Fibroblast of villous mesenchyme (primary cell): ENCODE measurements at regions not wholly inside any gene's neighbourhood (a gene's known extent, or its start where the extent isn't known, plus 50 kb on each side); places are given as distances from the start of the nearest gene placed in this dataset.
A peak's percentile ranks its signal among the peaks of the same experiment; 100 is the strongest.
"Not testable (repeated sequence)": the region's sequence is repeated elsewhere in the genome, so short reads cannot be mapped to it uniquely, and the experiment has no call there.

Source experiments
- DNase-seq: peaks from one replicate; pipeline ENCODE4 v3.0.0-alpha.2; 2010; ENCODE audit warnings: low read depth
- H3K4me3 ChIP-seq: 2 replicates; pipeline ENCODE4 v1.5.1; 2011; ENCODE audit warnings: low read depth, mild to moderate bottlenecking, low read length
- TF ChIP-seq, protein P1 (sequence below): IDR thresholded peaks from 2 replicates; pipeline ENCODE4 v1.5.1; 2012; ENCODE audit warnings: low read depth, mild to moderate bottlenecking, low read length; ENCODE audit not compliant: insufficient read depth

DNA sequence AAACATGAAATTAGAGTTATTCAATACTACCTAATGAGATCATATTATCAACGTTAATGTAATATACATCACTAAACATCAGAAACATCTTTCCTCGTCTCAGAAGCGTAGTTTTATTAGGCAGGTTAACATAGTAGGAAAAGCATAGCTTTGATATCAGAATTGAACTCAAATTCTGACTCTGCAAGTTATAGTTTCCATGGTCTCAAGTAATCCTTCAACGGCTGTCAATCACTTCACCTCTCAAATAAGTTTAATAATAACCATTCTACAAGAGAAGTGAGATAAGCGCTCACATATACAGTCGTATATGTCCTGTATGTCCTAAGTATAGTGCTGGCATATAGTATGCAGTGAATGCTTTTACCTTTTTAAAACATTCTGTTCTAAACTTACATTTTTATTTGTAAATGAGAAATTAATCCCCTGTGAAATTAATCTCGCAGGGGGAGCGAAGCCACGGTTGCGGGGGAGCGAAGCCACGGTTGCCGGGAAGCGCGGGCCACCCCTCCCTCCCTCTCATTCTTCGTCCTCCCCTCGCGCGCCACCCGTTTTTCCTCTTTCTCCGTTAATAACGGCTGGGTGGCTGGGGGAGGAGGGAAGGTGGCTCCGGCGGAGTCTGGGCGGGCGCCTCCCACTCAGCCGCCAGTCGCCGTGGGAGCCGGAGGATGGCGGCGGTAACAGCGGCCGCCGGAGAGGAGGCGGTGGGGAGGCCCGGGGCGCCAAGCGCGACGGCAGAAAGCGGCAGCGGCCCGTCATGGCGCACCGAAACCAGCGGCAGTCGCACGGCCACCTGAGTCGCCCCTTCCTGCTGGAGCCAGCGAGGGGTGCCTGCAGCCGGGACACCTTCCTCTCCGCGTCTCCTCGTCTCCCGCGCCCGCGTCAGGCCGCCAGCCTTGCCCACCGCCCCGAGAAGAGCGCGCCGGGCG, 163.8 kb downstream of the KBTBD2 start:
- peak; percentile 47 for DNase-seq

GRCh38 chr7:32722837-32723236, 168.7 kb downstream of the KBTBD2 start:
- not testable (repeated sequence) for H3K4me3 ChIP-seq, DNase-seq

More for the DNA sequence above, 163.8 kb downstream of the KBTBD2 start:
- peak overlapping the region; percentile 69 for H3K4me3 ChIP-seq

- TF ChIP-seq, protein P1, sequence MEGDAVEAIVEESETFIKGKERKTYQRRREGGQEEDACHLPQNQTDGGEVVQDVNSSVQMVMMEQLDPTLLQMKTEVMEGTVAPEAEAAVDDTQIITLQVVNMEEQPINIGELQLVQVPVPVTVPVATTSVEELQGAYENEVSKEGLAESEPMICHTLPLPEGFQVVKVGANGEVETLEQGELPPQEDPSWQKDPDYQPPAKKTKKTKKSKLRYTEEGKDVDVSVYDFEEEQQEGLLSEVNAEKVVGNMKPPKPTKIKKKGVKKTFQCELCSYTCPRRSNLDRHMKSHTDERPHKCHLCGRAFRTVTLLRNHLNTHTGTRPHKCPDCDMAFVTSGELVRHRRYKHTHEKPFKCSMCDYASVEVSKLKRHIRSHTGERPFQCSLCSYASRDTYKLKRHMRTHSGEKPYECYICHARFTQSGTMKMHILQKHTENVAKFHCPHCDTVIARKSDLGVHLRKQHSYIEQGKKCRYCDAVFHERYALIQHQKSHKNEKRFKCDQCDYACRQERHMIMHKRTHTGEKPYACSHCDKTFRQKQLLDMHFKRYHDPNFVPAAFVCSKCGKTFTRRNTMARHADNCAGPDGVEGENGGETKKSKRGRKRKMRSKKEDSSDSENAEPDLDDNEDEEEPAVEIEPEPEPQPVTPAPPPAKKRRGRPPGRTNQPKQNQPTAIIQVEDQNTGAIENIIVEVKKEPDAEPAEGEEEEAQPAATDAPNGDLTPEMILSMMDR: no peak
- DNase-seq: no peak
- no peak overlapping the region for H3K4me3 ChIP-seq
These were observed 197.4 kb downstream of the KBTBD2 start for GRCh38 chr7:32694182-32694581.

- peak; percentile 57 for DNase-seq
- H3K4me3 ChIP-seq: not testable (repeated sequence)
These were observed 196.9 kb downstream of the AVL9 start for GRCh38 chr7:32691965-32692815.

- not testable (repeated sequence) for H3K4me3 ChIP-seq
These were observed 192.8 kb downstream of the AVL9 start for GRCh38 chr7:32688092-32688491.

GRCh38 chr7:32681174-32681518, 185.9 kb downstream of the AVL9 start:
- TF ChIP-seq, protein P1: no peak
- no peak overlapping the region for H3K4me3 ChIP-seq
- DNase-seq: no peak

More at GRCh38 chr7:32688092-32688491, 192.8 kb downstream of the AVL9 start:
- not testable (repeated sequence) for DNase-seq

DNA sequence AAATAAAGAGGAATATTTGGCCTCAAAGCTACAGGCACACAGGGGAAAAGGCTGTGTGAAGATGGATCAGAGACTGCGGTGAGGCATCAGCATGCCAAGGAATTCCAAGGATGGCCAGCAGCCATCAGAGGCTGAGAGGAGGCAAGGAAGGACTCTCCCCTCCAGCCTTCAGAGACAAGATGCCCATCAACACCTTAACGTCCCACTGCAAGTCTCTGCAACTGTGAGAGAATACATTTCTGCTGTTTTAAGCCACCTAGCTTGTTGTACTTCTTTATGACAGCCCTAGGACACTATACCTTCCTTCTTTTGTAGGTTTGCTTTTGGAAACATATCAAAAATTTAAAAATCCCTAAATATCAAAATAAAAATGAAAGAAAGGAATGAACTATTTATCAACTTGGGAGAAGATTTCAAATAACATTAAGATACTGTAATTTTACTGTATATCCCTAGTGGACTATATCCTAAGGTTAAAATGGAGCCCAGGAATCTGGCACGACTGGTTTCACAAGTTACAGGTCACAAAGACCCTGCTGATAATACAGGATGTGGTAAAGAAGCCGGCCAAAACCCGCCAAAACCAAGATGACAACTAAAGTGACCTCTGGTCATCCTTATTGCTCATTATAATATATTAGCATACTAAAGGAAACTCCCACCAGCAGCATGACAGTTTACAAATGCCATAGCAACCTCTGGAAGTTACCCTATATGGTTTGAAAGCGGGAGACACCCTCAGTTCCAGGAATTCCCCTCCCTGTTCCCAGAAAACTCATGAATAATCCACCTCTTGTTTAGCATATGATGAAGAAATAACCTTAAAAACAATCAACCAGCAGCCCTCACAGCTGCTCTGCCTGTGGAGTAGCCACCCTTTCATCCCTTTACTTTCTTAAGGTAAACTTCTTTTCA, 185.2 kb downstream of the AVL9 start:
- TF ChIP-seq, protein P1: no peak
- H3K4me3 ChIP-seq: no peak overlapping the region
- DNase-seq: peak; percentile 67

DNA sequence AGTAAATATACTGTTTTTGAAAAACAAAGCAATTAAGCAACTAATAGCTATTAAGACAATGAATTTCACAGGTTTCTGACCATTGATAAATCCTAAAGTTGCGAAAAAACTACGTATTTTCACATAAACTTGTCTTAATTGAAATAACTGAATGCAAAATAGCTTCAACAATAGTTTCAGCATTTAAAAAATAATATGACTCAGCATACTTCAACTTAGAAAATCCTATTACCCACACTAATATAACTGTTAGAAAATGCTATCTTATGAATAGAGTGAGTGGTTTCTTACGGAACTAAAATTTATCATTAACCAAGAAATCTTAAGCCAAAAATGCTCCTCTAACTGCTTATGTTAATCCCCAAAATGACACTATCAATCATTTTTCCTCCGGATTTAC, 183.9 kb downstream of the AVL9 start:
- DNase-seq: no peak
- TF ChIP-seq, protein P1: no peak
- H3K4me3 ChIP-seq: no peak overlapping the region
